SK-N-SH treated with all-trans-retinoic acid at 6 μM for 48 hours (cell line): ENCODE measurements at regions not wholly inside any gene's neighbourhood (a gene's known extent, or its start where the extent isn't known, plus 50 kb on each side); places are given as distances from the start of the nearest gene placed in this dataset.

Experiments used
- CSRNP3 ChIP-seq: fragments of 250-450 bp; sonication (Bioruptor Pico); IDR thresholded peaks from 2 replicates; pipeline ENCODE4 v1.5.1; 2021; ENCODE audit warnings: mild to moderate bottlenecking, moderate library complexity
- GLIS3 ChIP-seq: fragments of 250-450 bp; sonication (Bioruptor Pico); IDR thresholded peaks from 2 replicates; pipeline ENCODE4 v1.5.0; 2020; ENCODE audit warnings: mild to moderate bottlenecking, moderate library complexity
- PPARA ChIP-seq: fragments of 250-450 bp; sonication (Bioruptor Pico); IDR thresholded peaks from 2 replicates; pipeline ENCODE4 v1.5.0; 2020; ENCODE audit warnings: mild to moderate bottlenecking, borderline replicate concordance
- TCF4 ChIP-seq: fragments of 250-450 bp; sonication (Bioruptor Pico); IDR thresholded peaks from 2 replicates; pipeline ENCODE4 v1.8.0; 2021; ENCODE audit warnings: mild to moderate bottlenecking, moderate library complexity, borderline replicate concordance
- TOX ChIP-seq: fragments of 250-450 bp; sonication (Bioruptor Pico); IDR thresholded peaks from 2 replicates; pipeline ENCODE4 v1.8.0; 2021; ENCODE audit warnings: mild to moderate bottlenecking, moderate library complexity, borderline replicate concordance

- no peak for TF ChIP-seq TCF4 (CRISPR knock-in tag)
- TF ChIP-seq GLIS3 (CRISPR knock-in tag): no peak
- no peak for TF ChIP-seq PPARA (CRISPR knock-in tag)
- no peak for TF ChIP-seq CSRNP3 (CRISPR knock-in tag)
- TF ChIP-seq TOX: peak; percentile 51; the same call in 1 of the 2 replicates
These were observed 321.2 kb downstream of the CHRM3 start for GRCh38 chr1:239707615-239708014.
